Loucy (cell line): ENCODE measurements at regions not wholly inside any gene's neighbourhood (a gene's known extent, or its start where the extent isn't known, plus 50 kb on each side); places are given as distances from the start of the nearest gene placed in this dataset.

Experiments
- H2AFZ ChIP-seq: fragments of 200-600 bp; sonication (generic); 2 replicates; pipeline ENCODE4 v1.6.0; 2016; ENCODE audit warnings: antibody characterized with exemption, mild to moderate bottlenecking, low read length, moderate library complexity
- H3F3A ChIP-seq: fragments of 200-600 bp; 2 replicates; pipeline ENCODE4 v1.6.0; 2016; ENCODE audit warnings: antibody characterized with exemption, low read depth, mild to moderate bottlenecking
- H3K27me3 ChIP-seq: fragments of 200-600 bp; sonication (generic); 2 replicates; pipeline ENCODE4 v1.6.1; 2014; ENCODE audit warnings: low read length, mild to moderate bottlenecking; ENCODE audit not compliant: insufficient read depth, poor library complexity, severe bottlenecking
- H3K36me3 ChIP-seq: fragments of 200-600 bp; sonication (generic); 2 replicates; pipeline ENCODE4 v1.6.1; 2016; ENCODE audit warnings: low read length; ENCODE audit not compliant: insufficient read depth
- H3K4me1 ChIP-seq: fragments of 200-600 bp; sonication (generic); 2 replicates; pipeline ENCODE4 v1.5.1; 2014; ENCODE audit warnings: low read length, mild to moderate bottlenecking; ENCODE audit not compliant: insufficient read depth, poor library complexity, severe bottlenecking
- H3K4me2 ChIP-seq: fragments of 200-600 bp; sonication (generic); 2 replicates; pipeline ENCODE4 v1.6.0; 2014; ENCODE audit warnings: antibody characterized with exemption, low read length, low read depth, mild to moderate bottlenecking; ENCODE audit not compliant: poor library complexity, severe bottlenecking
- H3K4me3 ChIP-seq: fragments of 200-600 bp; sonication (generic); 2 replicates; pipeline ENCODE4 v1.5.1; 2014; ENCODE audit warnings: low read length, mild to moderate bottlenecking, mixed read lengths; ENCODE audit not compliant: poor library complexity, severe bottlenecking
- H3K79me2 ChIP-seq: fragments of 200-600 bp; sonication (generic); 2 replicates; pipeline ENCODE4 v1.6.1; 2014; ENCODE audit warnings: low read length; ENCODE audit not compliant: insufficient read depth
- H3K9ac ChIP-seq: fragments of 200-600 bp; sonication (generic); 2 replicates; pipeline ENCODE4 v1.6.0; 2014; ENCODE audit warnings: mild to moderate bottlenecking, low read depth, low read length, moderate library complexity; ENCODE audit not compliant: poor library complexity, severe bottlenecking
- H3K9me2 ChIP-seq: fragments of 200-600 bp; sonication (generic); replicated peaks from 2 replicates; pipeline ENCODE4 v1.6.1; 2016; ENCODE audit warnings: low read depth, low read length, mixed read lengths
- H3K9me3 ChIP-seq: fragments of 200-600 bp; sonication (generic); 2 replicates; pipeline ENCODE4 v1.6.1; 2014; ENCODE audit warnings: mild to moderate bottlenecking, antibody characterized with exemption, low read length, low read depth; ENCODE audit not compliant: insufficient read depth
- H4K20me1 ChIP-seq: fragments of 200-600 bp; sonication (generic); 2 replicates; pipeline ENCODE4 v1.6.0; 2014; ENCODE audit warnings: antibody characterized with exemption, low read length, mild to moderate bottlenecking; ENCODE audit not compliant: insufficient read depth, poor library complexity, severe bottlenecking
- CTCF ChIP-seq: fragments of 200-600 bp; sonication (generic); conservative IDR thresholded peaks from 2 replicates; pipeline ENCODE4 v1.5.1; 2014; ENCODE audit warnings: mild to moderate bottlenecking, antibody characterized with exemption, low read length
- EZH2phosphoT487 ChIP-seq: fragments of 200-600 bp; IDR thresholded peaks from 2 replicates; pipeline ENCODE4 v1.6.1; 2018; ENCODE audit warnings: antibody characterized with exemption, mild to moderate bottlenecking, moderate library complexity, borderline replicate concordance

GRCh38 chr13:39952249-39953233, 297.1 kb downstream of the COG6 start:
- Histone ChIP-seq H3F3A (no peaks in the 10 kb centered on the region), H3K79me2 (no peaks in the 10 kb centered on the region), H3K27me3 (no peaks in the 10 kb centered on the region), H3K9ac (no peak overlapping the region), H3K9me2 (no peaks in the 10 kb centered on the region), H3K4me2 (no peak overlapping the region), H4K20me1 (no peaks in the 10 kb centered on the region), H3K36me3 (no peaks in the 10 kb centered on the region), H3K9me3 (no peaks in the 10 kb centered on the region), H2AFZ (no peak overlapping the region), H3K4me1 (peaks cover 17% of the 10 kb centered on the region), H3K4me3 (no peak overlapping the region)
- TF ChIP-seq CTCF, result no peak
- TF ChIP-seq EZH2phosphoT487, result no peak

- Histone ChIP-seq H3K4me1 (peaks cover 20% of the 10 kb centered on the region), H3K4me3 (no peak overlapping the region), H4K20me1 (no peaks in the 10 kb centered on the region), H2AFZ (no peak overlapping the region), H3K27me3 (no peaks in the 10 kb centered on the region), H3K36me3 (no peaks in the 10 kb centered on the region), H3K9me3 (no peaks in the 10 kb centered on the region), H3K9me2 (no peaks in the 10 kb centered on the region), H3K9ac (no peak overlapping the region), H3F3A (no peaks in the 10 kb centered on the region), H3K4me2 (no peak overlapping the region), H3K79me2 (no peaks in the 10 kb centered on the region)
- TF ChIP-seq CTCF (no peak), EZH2phosphoT487 (no peak)
These were observed 299.0 kb downstream of the COG6 start for GRCh38 chr13:39954476-39954875.

GRCh38 chr13:39955560-39955959, 300.1 kb downstream of the COG6 start:
- peaks cover 20% of the 10 kb centered on the region for H3K4me1 ChIP-seq
- no peaks in the 10 kb centered on the region for H3K9me2 ChIP-seq
- TF ChIP-seq EZH2phosphoT487, result no peak
- no peak for TF ChIP-seq CTCF
- H3K79me2 ChIP-seq, result no peaks in the 10 kb centered on the region
- no peak overlapping the region for H3K4me2 ChIP-seq
- no peak overlapping the region for H3K4me3 ChIP-seq
- H3K27me3 ChIP-seq, result no peaks in the 10 kb centered on the region
- H2AFZ ChIP-seq, result no peak overlapping the region
- H3F3A ChIP-seq, result no peaks in the 10 kb centered on the region
- H3K9me3 ChIP-seq, result no peaks in the 10 kb centered on the region
- no peaks in the 10 kb centered on the region for H4K20me1 ChIP-seq
- no peaks in the 10 kb centered on the region for H3K36me3 ChIP-seq
- H3K9ac ChIP-seq, result no peak overlapping the region
